RWPE2 (cell line): ENCODE measurements at regions not wholly inside any gene's neighbourhood (a gene's known extent, or its start where the extent isn't known, plus 50 kb on each side); places are given as distances from the start of the nearest gene placed in this dataset.
"Not testable (repeated sequence)": the region's sequence is repeated elsewhere in the genome, so short reads cannot be mapped to it uniquely, and the experiment has no call there.

Source experiments
- ATAC-seq: fragments of 200-7000 bp; cut with Tn5 transposase; 3 replicates; pipeline ENCODE4 v1.9.1; 2021; ENCODE audit warnings: low read depth
- DNase-seq: peaks from one replicate; pipeline ENCODE4 v3.0.0-alpha.2; 2020; ENCODE audit warnings: low spot score
- H3K27ac ChIP-seq: fragments of 450-650 bp; 2 replicates; pipeline ENCODE4 v1.5.1; 2017; ENCODE audit warnings: mild to moderate bottlenecking; ENCODE audit not compliant: poor library complexity, severe bottlenecking
- H3K27me3 ChIP-seq: fragments of 250-450 bp; sonication (Bioruptor Pico); 2 replicates; pipeline ENCODE4 v1.5.1; 2021; ENCODE audit warnings: mild to moderate bottlenecking, moderate library complexity; ENCODE audit not compliant: insufficient read depth, poor library complexity, severe bottlenecking
- H3K36me3 ChIP-seq: fragments of 250-450 bp; sonication (Bioruptor Pico); 2 replicates; pipeline ENCODE4 v1.5.1; 2020; ENCODE audit warnings: low read depth, mild to moderate bottlenecking, moderate library complexity
- H3K4me1 ChIP-seq: fragments of 250-450 bp; sonication (Bioruptor Pico); 2 replicates; pipeline ENCODE4 v1.5.1; 2021; ENCODE audit warnings: mild to moderate bottlenecking, moderate library complexity; ENCODE audit not compliant: insufficient read depth, poor library complexity, severe bottlenecking
- H3K4me3 ChIP-seq: fragments of 250-450 bp; sonication (Bioruptor Pico); 2 replicates; pipeline ENCODE4 v1.5.1; 2021; ENCODE audit warnings: mild to moderate bottlenecking, moderate library complexity; ENCODE audit not compliant: severe bottlenecking
- H3K9me3 ChIP-seq: fragments of 250-450 bp; sonication (Bioruptor Pico); 2 replicates; pipeline ENCODE4 v1.5.1; 2021; ENCODE audit warnings: mild to moderate bottlenecking, moderate library complexity; ENCODE audit not compliant: severe bottlenecking
- TF ChIP-seq, protein P1 (sequence below): fragments of 450-650 bp; IDR thresholded peaks from one replicate; pipeline ENCODE4 v1.5.1; 2017; ENCODE audit warnings: mild to moderate bottlenecking, moderate library complexity; ENCODE audit not compliant: poor library complexity, severe bottlenecking

DNA sequence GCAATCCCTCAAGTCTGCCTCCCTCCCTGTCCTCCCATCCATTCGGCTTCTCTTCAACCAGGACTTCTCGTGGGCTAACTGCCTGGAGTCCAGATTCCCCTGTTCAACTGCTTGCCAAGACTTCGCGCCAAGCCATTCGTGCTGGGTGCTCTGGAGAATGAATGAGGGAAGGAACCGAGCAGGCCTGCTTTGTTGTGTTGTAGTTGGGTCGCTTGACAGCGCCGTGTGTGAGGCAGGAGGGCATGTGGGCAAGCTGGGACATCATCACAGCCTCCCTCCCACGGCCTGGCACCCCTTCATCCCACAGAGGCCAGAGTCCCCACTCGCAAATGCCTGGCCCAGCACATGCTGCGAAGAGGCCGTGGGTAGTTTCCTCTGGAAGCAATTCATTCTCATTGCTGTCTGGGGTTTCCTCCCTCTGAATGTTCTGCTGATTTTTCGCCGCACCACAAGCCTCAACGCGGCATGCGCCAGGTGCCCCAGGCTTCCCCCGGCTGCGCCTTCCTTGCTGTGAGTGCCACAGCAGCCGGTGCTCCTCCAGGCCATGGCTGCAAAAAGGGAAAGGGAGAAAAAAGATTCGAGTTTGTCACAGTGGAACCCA, 336.0 kb downstream of the QKI start:
- H3K27me3 ChIP-seq: no peaks in the 10 kb centered on the region
- H3K9me3 ChIP-seq: no peaks in the 10 kb centered on the region
- H3K4me1 ChIP-seq: peaks cover 11% of the 10 kb centered on the region
- TF ChIP-seq, protein P1, sequence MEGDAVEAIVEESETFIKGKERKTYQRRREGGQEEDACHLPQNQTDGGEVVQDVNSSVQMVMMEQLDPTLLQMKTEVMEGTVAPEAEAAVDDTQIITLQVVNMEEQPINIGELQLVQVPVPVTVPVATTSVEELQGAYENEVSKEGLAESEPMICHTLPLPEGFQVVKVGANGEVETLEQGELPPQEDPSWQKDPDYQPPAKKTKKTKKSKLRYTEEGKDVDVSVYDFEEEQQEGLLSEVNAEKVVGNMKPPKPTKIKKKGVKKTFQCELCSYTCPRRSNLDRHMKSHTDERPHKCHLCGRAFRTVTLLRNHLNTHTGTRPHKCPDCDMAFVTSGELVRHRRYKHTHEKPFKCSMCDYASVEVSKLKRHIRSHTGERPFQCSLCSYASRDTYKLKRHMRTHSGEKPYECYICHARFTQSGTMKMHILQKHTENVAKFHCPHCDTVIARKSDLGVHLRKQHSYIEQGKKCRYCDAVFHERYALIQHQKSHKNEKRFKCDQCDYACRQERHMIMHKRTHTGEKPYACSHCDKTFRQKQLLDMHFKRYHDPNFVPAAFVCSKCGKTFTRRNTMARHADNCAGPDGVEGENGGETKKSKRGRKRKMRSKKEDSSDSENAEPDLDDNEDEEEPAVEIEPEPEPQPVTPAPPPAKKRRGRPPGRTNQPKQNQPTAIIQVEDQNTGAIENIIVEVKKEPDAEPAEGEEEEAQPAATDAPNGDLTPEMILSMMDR: no peak
- ATAC-seq: no peak
- no peak for DNase-seq
- no peak overlapping the region for H3K27ac ChIP-seq
- H3K4me3 ChIP-seq: no peak overlapping the region
- no peaks in the 10 kb centered on the region for H3K36me3 ChIP-seq

DNA sequence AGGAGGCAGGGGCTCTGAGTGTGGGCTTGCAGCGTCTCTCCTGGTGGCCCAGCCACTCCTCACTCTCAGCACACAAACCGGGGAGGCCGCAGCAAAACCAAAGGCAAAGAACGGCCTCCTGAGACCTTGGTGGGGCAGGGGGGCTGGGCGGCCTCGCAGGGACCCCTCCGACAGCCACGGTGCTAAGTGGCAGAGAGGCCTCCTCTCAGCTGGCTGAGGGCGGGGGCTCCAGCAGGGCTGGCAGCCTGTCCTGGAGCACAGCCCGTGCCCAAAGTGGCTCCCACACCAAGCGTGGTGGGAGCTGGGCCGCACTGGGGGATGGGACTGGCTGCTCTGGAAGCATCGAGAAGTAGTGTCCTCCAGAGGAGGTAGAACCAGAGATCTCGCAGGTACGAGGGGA, 334.4 kb downstream of the QKI start:
- TF ChIP-seq, protein P1: no peak
- no peaks in the 10 kb centered on the region for H3K27me3 ChIP-seq
- no peak overlapping the region for H3K27ac ChIP-seq
- no peaks in the 10 kb centered on the region for H3K36me3 ChIP-seq
- no peaks in the 10 kb centered on the region for H3K9me3 ChIP-seq
- ATAC-seq (no peak), DNase-seq (no peak)
- H3K4me3 ChIP-seq: no peak overlapping the region
- peaks cover 12% of the 10 kb centered on the region for H3K4me1 ChIP-seq

DNA sequence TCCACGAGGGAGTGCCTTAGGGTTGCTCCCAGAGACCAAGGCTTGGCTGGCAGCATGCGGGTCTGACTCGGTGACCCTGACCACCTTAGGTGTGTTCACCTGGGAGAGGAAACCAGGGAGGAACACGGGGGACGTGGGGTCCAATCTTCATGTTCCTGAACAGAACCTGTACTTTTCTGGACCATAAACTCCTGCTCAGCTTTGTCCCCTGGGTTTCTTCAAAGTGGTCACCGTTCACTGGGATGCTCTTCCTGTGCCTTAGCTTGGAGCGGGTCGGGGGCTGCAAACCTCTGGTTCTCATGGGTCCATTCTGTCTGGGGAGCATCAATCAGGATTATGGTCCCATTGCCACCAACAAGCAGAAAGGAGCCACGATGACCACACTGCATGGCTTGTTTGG, 333.5 kb downstream of the QKI start:
- no peak for ATAC-seq
- no peaks in the 10 kb centered on the region for H3K27me3 ChIP-seq
- no peak overlapping the region for H3K27ac ChIP-seq
- peaks cover 12% of the 10 kb centered on the region for H3K4me1 ChIP-seq
- no peaks in the 10 kb centered on the region for H3K9me3 ChIP-seq
- TF ChIP-seq, protein P1: no peak
- no peak for DNase-seq
- H3K4me3 ChIP-seq: no peak overlapping the region
- H3K36me3 ChIP-seq: no peaks in the 10 kb centered on the region

DNA sequence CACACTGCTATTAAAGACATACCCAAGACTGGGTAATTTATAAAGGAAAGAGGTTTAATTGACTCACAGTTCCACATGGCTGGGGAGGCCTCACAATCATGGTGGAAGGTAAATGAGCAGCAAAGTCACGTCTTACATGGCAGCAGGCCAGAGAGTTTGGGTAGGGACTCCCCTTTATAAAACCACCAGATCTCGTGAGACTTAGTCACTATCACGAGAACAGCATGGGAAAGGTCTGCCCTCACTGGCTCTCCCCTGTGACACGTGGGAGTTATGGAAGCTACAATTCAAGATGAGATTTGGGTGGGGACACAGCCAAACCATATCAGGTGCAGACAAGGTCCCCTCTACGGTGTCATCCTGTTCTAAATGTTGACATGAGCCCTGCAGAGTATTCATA, 332.5 kb downstream of the QKI start:
- H3K27me3 ChIP-seq, ATAC-seq, H3K4me3 ChIP-seq, H3K9me3 ChIP-seq, DNase-seq, H3K27ac ChIP-seq, H3K36me3 ChIP-seq: not testable (repeated sequence)
- peaks cover 12% of the 10 kb centered on the region for H3K4me1 ChIP-seq

DNA sequence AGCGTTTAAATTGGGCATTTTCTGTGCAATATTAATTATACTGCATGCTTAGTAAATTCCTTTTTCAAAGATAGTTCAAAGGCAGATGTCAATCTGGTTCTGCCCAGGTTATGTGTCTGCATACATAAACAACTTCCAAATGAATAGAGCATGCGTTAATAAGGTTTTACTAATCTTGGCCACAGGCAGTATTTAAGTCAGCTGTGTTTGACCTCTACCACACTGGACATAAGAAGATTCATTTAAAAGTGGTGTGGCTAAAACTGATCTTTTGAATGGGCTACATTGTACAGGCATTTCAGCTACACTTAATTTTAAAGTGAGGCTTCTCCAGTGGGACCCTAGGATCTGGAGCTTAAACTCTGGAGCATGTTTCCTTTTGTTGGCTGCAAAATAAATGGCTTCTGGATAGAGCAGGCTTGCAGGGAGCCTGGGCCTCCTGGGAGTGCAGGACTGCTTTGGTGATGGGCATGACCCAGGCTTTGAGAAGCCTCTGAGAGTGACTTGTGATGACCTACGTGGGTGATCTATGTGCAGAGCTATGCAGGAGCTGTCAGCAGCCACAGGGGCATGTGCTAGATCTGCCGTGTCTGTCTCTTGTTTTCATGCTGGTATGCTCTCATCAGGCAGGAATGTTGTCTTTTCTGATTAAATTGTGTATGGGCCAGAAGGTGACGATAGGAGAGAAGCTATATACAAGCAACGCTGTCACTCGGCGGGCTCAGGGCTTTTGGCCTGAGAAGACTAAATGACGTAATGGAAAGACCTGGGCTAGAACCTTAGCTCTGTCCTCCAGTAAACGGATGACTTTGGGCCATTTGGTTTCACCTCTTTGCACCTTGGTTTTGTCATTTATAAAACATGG, 331.2 kb downstream of the QKI start:
- Histone ChIP-seq H3K4me3 (no peak overlapping the region), H3K27me3 (no peaks in the 10 kb centered on the region), H3K4me1 (peaks cover 8% of the 10 kb centered on the region), H3K9me3 (no peaks in the 10 kb centered on the region), H3K27ac (no peak overlapping the region), H3K36me3 (no peaks in the 10 kb centered on the region)
- peak; percentile 100 for ATAC-seq
- TF ChIP-seq, protein P1: no peak
- DNase-seq: peak; percentile 72
